ENCODE measurements at regions not wholly inside any gene's neighbourhood (a gene's known extent, or its start where the extent isn't known, plus 50 kb on each side); places are given as distances from the start of the nearest gene placed in this dataset.
"Not testable (repeated sequence)": the region's sequence is repeated elsewhere in the genome, so short reads cannot be mapped to it uniquely, and the experiment has no call there.

DNA sequence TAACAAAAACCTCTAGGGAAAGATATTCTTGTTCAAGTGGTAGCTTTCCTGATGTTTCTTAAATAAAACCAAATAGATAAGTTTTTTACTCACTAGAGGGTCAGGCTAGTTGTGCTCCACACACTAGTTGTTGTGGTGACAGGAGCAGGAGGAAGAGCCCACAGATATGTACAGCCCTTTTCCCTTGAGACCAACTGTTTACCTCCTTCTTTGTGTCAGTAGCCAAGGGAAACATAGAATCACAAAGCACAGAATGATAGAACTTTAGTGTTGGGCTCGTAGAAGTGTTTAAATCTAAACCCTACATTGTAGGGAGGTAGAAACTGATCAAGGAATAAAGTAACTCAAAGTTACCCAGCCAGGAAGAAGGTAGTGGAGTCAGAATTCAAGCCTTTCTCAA lies 309.0 kb downstream of the CTH start:
- Histone ChIP-seq H3K4me3 (replicated peaks; ENCODE audit: low read depth, low read length) (no peak overlapping the region), H3K36me3 (ENCODE audit: control insufficient read depth, insufficient read depth, low read length) (no peaks in the 10 kb centered on the region), H3K27me3 (replicated peaks; ENCODE audit: control insufficient read depth, insufficient read depth, low read length) (no peaks in the 10 kb centered on the region)
- DNase-seq (ENCODE audit: extremely low read depth, insufficient read length) = no peak
- TF ChIP-seq, protein P1, sequence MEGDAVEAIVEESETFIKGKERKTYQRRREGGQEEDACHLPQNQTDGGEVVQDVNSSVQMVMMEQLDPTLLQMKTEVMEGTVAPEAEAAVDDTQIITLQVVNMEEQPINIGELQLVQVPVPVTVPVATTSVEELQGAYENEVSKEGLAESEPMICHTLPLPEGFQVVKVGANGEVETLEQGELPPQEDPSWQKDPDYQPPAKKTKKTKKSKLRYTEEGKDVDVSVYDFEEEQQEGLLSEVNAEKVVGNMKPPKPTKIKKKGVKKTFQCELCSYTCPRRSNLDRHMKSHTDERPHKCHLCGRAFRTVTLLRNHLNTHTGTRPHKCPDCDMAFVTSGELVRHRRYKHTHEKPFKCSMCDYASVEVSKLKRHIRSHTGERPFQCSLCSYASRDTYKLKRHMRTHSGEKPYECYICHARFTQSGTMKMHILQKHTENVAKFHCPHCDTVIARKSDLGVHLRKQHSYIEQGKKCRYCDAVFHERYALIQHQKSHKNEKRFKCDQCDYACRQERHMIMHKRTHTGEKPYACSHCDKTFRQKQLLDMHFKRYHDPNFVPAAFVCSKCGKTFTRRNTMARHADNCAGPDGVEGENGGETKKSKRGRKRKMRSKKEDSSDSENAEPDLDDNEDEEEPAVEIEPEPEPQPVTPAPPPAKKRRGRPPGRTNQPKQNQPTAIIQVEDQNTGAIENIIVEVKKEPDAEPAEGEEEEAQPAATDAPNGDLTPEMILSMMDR (IDR thresholded peaks at IDR 0.05; ENCODE audit: insufficient read depth, low read length, poor library complexity, severe bottlenecking) = no peak

DNA sequence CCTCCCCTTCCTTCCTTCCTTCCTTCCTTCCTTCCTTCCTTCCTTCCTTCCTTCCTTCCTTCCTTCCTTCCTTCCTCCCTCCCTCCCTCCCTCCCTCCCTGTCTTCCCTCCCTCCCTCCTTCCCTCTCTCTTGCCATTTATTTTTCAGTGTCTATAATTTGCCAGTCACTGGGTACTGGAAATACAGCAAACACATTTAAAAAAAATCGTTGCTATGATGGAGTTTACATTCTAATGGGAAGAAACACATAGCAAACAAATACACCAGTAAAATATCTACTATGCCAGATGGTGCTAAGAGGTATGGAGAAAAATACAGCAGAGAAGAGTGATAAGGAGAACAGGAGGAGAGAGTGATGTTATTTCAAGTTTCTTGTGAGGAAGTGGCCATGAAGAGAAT lies 309.5 kb downstream of the CTH start:
- TF ChIP-seq, protein P1 (IDR thresholded peaks at IDR 0.05; ENCODE audit: insufficient read depth, low read length, poor library complexity, severe bottlenecking) = no peak
- no peaks in the 10 kb centered on the region for H3K36me3 ChIP-seq (ENCODE audit: control insufficient read depth, insufficient read depth, low read length)
- no peak overlapping the region for H3K4me3 ChIP-seq (replicated peaks; ENCODE audit: low read depth, low read length)
- H3K27me3 ChIP-seq (replicated peaks; ENCODE audit: control insufficient read depth, insufficient read depth, low read length) = no peaks in the 10 kb centered on the region
- DNase-seq (ENCODE audit: extremely low read depth, insufficient read length) = no peak

DNA sequence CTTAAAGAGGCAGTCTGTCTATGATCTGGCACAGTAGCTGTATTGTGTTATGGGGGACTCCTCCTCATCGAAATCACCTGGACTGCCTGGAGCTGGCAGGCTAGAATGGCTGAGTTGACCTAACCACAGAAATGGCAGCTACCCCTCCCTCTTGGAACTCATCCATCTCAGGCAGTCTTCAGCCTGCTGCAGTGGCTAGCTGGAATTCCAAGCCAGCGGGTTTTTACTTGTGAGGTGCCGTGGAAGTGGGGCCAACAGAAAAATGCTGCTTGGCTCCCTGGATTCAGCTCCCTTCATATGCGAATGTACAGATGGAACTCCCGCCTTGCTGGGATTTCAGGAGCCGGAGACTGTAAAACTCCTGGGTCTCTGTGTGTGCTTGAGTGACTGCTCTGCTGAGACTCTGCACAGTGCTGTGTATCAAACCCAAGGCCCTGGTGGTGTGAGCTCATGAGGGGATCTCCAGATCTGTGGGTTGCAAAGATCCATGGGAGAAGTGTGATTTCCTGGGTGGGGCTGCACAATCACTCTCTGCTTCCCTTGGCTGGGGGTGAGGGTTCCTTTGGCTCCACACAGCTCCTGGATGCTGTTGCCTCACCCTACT lies 316.9 kb downstream of the CTH start:
- Histone ChIP-seq H3K36me3 (ENCODE audit: control insufficient read depth, insufficient read depth, low read length) (no peaks in the 10 kb centered on the region), H3K4me3 (replicated peaks; ENCODE audit: low read depth, low read length) (no peak overlapping the region), H3K27me3 (replicated peaks; ENCODE audit: control insufficient read depth, insufficient read depth, low read length) (no peaks in the 10 kb centered on the region)
- TF ChIP-seq, protein P1 (IDR thresholded peaks at IDR 0.05; ENCODE audit: insufficient read depth, low read length, poor library complexity, severe bottlenecking) = no peak
- no peak for DNase-seq (ENCODE audit: extremely low read depth, insufficient read length)

DNA sequence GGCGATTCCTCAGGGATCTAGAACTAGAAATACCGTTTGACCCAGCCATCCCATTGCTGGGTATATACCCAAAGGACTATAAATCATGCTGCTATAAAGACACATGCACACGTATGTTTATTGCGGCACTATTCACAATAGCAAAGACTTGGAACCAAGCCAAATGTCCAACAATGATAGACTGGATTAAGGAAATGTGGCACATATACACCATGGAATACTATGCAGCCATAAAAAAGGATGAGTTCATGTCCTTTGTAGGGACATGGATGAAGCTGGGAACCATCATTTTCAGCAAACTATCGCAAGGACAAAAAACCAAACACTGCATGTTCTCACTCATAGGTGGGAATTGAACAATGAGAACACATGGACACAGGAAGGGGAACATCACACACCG lies 311.1 kb downstream of the PTGER3 start:
- not testable (repeated sequence) for H3K36me3 ChIP-seq (ENCODE audit: control insufficient read depth, insufficient read depth, low read length); DNase-seq (ENCODE audit: extremely low read depth, insufficient read length); H3K27me3 ChIP-seq (replicated peaks; ENCODE audit: control insufficient read depth, insufficient read depth, low read length); H3K4me3 ChIP-seq (replicated peaks; ENCODE audit: low read depth, low read length)

DNA sequence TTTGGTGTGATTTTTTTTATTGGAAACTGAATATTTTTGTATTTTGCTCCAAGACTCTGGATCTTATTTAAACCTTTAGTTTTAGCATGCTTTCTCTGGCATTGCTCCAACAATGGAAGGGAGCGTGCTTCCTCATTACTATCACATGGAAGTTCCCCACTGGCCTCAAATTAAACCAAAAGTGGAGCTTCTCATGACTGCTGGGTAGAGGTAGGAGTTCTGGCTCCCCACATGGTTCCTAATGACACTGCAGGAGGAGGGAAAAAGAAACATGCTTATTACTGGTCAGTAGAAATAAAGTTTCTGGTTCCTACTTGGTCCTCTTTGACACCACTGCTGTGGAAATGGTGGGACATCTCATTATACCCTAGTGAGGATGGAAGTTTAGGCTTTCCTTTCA lies 310.5 kb downstream of the PTGER3 start:
- H3K27me3 ChIP-seq (replicated peaks; ENCODE audit: control insufficient read depth, insufficient read depth, low read length) = no peaks in the 10 kb centered on the region

DNA sequence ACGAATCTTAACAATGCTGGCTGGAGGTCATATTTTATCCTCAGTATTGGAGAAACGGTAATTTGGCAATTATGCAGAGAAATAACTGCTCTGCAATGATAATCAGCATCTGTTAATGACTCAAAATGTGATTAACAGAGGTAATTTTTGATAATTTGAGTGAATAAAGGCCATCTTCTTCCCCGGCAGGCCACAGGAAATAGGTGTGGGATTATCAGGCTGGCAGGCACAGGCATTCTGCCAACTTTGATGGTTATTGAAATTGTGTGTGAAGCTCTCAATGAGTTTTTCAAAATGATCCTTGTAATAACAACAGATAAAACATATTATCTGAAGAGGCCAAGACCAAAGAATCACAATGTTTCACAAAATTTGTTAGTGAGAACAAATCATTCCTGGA lies 309.0 kb downstream of the PTGER3 start:
- H3K36me3 ChIP-seq (ENCODE audit: control insufficient read depth, insufficient read depth, low read length) = no peaks in the 10 kb centered on the region
- no peaks in the 10 kb centered on the region for H3K27me3 ChIP-seq (replicated peaks; ENCODE audit: control insufficient read depth, insufficient read depth, low read length)
- TF ChIP-seq, protein P1 (IDR thresholded peaks at IDR 0.05; ENCODE audit: insufficient read depth, low read length, poor library complexity, severe bottlenecking) = no peak
- H3K4me3 ChIP-seq (replicated peaks; ENCODE audit: low read depth, low read length) = no peak overlapping the region
- no peak for DNase-seq (ENCODE audit: extremely low read depth, insufficient read length)

More for the DNA sequence above, 310.5 kb downstream of the PTGER3 start:
- Histone ChIP-seq H3K4me3 (replicated peaks; ENCODE audit: low read depth, low read length) (no peak overlapping the region), H3K36me3 (ENCODE audit: control insufficient read depth, insufficient read depth, low read length) (no peaks in the 10 kb centered on the region)
- TF ChIP-seq, protein P1 (IDR thresholded peaks at IDR 0.05; ENCODE audit: insufficient read depth, low read length, poor library complexity, severe bottlenecking) = no peak
- no peak for DNase-seq (ENCODE audit: extremely low read depth, insufficient read length)
